ENCODE measurements at regions not wholly inside any gene's neighbourhood (a gene's known extent, or its start where the extent isn't known, plus 50 kb on each side); places are given as distances from the start of the nearest gene placed in this dataset.

GRCh38 chr15:61541516-61541915, 312.4 kb upstream of the RORA start:
- FAIRE-seq (no peak), DNase-seq (ENCODE audit: low spot score) (no peak)

GRCh38 chr15:61537337-61537736, 308.2 kb upstream of the RORA start:
- DNase-seq (ENCODE audit: low spot score), result no peak
- FAIRE-seq, result no peak

DNA sequence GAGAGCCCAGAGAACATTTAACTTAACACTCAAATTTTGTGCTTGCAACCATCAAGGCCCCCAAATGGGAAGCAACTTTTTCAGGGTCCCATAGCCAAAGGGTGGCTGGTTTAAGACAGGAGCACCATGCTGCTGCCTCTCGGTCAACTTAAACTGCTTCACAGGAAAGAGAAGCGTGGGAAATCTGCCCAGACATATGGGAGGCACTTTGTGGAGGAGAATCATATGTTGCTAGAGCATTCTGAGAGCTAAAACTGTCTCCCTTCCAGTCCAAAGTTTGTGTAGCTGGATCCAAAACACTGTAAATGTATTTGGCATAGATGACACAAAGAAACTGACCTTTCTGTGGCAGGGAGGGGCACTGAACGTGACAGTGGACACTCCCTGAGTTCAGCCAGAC, 305.9 kb upstream of the RORA start:
- DNase-seq (ENCODE audit: low spot score), result no peak
- no peak for FAIRE-seq

DNA sequence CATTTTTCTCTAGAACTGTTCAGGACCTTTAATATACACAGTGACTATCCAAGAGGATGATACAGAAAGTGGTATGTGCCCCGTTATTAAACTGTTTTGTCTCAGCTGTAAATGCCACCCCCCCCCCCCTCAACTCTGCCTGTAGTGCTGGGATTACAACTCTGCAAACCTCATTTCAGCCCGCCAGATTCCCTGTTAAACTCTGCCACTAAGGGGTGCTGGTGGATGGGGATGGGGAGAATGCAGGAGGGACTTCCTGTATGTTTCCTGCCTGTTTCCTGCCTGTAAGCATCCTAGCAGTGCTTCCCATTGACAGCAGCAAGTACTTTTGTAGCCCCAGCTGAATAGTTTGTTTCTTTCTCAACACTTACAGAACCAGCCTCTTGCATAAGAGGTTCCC, 301.7 kb upstream of the RORA start:
- no peak for FAIRE-seq
- DNase-seq (ENCODE audit: low spot score), result no peak

- DNase-seq (ENCODE audit: low spot score) (no peak), FAIRE-seq (no peak)
These were observed 299.4 kb upstream of the RORA start for GRCh38 chr15:61528581-61528910.

DNA sequence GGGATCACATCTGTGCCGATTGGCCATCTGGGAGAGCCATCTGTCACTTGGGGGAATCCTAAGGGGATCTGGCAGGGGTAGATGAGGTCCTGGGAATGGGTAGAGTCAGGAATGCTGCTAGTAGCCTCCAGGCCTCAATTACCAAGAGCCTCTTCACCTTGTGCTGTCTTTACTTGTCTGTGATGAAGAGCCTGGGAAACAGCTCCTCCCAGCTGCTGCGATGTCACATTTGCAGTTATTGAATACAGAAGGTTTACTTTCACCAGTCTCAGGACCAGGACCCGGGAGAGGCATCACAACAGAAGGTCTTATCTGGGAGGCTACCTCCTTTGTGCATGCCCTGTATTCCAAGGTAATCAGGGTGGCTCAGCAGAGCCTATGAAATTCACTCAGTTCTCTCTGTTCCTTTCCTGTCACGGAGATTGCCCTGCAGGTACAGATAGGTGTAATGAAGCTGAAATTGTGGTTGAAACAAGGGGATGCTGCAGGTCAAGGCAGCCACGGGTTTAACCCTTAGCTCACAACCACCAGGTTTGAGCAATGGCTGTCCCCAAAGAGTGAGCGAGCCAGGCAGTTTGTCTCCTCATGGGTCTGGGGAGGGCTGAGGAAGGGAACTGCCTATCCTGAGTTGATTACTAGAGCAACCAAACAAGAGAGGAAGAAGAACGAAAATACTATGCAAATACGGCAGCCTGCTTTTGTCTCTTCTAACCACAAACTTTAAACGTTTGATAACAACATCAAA, 298.9 kb upstream of the RORA start:
- FAIRE-seq (no peak), DNase-seq (ENCODE audit: low spot score) (no peak)

DNA sequence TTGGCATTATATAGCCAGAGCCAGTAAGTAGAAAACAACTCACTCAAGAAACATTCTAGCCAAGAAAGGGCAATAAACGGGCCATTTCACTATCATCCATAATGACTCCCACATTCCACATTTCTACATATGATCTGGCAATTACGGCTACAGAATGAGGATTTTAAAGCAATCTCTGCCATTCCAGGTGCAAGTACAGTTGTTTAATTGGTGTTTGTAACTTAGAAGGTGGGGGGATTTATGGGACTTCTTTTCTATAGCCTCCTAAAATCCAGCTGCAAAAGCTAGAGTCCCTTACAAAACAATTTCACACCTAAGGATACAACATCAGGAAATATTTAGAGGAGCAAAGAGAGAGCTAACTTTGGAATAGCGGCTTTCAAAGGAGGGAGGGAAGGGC, 295.4 kb upstream of the RORA start:
- FAIRE-seq, result no peak

DNA sequence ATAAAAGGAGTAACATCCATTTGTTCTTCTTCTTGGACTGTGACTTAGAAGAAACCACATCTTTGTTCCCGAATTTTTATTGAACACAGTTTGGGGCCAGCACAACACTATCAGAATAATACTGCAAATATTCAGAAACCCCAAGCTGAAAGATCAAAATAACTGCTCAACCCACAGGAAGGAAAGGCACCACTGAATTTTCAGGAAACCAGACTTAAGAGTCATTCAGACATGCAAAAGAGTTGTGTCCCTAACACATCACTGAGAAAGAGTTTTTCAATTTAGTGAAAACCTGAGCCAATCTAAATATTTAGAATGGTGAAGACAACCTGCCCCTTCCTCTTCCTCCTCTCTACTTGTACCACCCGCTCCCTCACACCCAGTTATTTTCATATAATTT, 295.0 kb upstream of the RORA start:
- DNase-seq (ENCODE audit: low spot score) (no peak), FAIRE-seq (no peak)

More for the DNA sequence above, 295.4 kb upstream of the RORA start:
- DNase-seq (ENCODE audit: low spot score), result no peak

DNA sequence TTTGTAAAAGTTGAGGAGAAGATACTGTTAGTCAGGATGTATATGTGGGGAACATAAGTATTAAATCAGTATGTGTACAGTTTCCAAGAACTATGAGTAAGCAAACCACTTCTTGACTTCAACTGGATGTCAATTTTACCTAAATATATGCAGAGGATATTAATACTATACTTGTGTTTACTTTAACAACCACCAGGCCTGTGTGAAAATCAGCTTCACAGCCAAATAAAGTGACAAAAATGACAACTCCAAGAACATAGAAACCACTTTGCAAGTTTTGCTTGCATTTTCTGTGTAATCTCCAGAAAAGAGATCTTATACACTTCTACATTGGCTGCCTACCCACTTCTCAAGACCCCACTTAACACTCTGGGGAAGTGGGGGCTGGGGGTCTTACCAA, 293.3 kb upstream of the RORA start:
- no peak for DNase-seq (ENCODE audit: low spot score)
- no peak for FAIRE-seq

DNA sequence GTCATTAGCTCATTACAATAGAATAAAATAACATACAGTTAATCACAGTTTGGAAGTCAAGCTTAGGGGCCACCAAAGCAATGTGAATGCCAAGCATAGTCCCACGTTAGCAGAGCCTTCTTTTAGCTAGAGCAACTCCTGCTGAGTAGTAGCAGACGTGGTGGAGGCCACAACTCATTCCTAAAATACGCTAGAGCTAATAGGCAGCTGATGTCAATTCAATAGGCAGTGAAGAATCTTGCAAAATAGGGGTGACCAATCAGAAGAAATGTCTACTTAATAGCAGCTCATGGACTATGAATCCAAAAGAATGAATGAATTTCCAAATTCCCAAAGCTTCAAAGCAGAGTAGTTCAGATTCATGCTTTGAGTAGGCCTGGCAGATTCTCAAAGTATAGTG, 292.9 kb upstream of the RORA start:
- FAIRE-seq (no peak), DNase-seq (ENCODE audit: low spot score) (no peak)

DNA sequence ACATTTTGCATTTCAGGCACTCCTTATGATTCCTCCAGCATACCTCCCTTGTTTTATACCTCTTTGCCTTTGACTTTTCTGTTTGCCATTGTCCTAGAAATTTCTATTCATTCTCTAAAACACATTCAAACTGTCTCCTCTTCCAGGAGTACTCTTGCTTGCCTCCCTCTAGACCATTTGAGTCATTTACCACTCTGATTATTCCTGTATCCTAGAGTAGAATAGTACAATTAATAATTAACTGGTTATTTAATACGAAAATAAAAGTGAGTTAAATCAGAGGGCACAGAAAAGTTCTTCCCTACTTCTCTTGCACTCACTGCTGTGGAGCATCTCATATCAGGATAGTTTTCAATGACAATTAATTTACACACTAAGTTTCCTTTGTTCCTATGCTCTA, 290.2 kb upstream of the RORA start:
- DNase-seq (ENCODE audit: low spot score), result no peak
- no peak for FAIRE-seq

GRCh38 chr15:61518191-61518950, 289.3 kb upstream of the RORA start:
- DNase-seq (ENCODE audit: low spot score) (peak; percentile 41), FAIRE-seq (no peak)

GRCh38 chr15:61517776-61518175, 288.7 kb upstream of the RORA start:
- DNase-seq (ENCODE audit: low spot score) (peak; percentile 33), FAIRE-seq (no peak)

DNA sequence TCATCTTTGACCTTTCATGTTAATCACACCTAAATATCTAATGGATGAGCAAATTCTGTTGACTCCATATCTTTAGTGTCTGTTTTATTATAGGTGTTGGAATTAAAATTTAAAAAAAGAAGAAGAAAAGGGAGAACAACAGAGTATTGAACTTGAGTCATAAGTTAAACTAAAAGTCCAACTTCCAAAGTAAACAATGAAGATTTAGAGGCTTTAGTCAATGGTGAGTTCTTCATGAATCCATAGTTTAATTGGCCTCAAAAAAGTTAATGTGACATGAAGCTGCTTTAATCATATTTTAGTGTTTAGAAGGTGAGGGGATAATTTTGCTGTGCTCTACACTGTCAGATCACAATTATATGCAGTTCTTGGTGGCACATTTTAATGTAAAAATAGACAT, 288.2 kb upstream of the RORA start:
- FAIRE-seq, result no peak
- no peak for DNase-seq (ENCODE audit: low spot score)

DNA sequence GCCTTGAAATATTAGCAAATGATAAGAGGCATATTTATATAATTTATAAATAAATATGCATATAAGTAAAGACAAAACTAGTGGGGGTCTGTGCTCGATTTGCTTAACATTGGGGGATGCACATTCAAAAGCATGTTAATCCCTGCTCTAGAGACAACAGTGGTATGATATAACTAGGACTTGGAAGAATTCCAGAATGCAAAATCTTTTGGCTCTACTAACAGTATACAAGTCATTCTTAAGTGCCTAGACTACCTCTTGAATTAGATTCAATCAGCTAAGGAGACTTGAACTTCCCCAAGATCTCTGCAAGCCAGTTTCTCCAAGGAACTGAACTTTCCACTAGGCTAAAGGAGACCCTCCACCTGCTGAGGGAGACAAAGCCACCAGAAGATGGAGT, 282.7 kb upstream of the RORA start:
- no peak for FAIRE-seq
- no peak for DNase-seq (ENCODE audit: low spot score)

- FAIRE-seq (no peak), DNase-seq (ENCODE audit: low spot score) (no peak)
These were observed 282.0 kb upstream of the RORA start for GRCh38 chr15:61511089-61511488.

GRCh38 chr15:61509327-61509840, 280.3 kb upstream of the RORA start:
- DNase-seq (ENCODE audit: low spot score), result no peak
- FAIRE-seq, result peak; percentile 27

- FAIRE-seq (no peak), DNase-seq (ENCODE audit: low spot score) (no peak)
These were observed 274.4 kb upstream of the RORA start for GRCh38 chr15:61503383-61503969.

DNA sequence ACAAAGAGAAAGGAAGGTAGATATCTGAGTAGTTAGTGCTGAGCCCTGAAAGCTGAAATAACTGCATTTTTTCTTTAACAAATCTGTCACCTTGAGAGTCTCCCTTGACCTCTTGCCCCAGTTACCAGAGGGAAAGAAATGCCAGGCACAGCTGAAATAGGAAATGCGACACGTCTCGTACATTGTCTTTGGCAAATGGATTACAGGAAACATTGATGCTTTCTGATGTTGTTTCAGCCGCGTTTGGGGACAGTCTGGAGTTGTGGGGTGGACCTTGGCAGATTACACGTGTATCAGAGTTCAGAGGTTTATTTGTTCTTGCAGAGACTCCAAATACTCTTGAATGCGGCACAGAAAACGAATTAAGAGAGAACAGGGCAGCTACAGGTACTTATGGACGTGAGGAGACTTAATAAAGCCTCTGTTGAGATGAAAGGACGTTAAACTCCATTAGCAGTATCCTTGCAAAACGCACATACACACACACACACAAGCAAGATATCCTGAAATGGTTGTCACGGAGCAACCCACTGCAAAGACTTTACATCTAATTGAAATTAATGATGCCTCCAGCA, 272.8 kb upstream of the RORA start:
- no peak for DNase-seq (ENCODE audit: low spot score)
- FAIRE-seq, result no peak

DNA sequence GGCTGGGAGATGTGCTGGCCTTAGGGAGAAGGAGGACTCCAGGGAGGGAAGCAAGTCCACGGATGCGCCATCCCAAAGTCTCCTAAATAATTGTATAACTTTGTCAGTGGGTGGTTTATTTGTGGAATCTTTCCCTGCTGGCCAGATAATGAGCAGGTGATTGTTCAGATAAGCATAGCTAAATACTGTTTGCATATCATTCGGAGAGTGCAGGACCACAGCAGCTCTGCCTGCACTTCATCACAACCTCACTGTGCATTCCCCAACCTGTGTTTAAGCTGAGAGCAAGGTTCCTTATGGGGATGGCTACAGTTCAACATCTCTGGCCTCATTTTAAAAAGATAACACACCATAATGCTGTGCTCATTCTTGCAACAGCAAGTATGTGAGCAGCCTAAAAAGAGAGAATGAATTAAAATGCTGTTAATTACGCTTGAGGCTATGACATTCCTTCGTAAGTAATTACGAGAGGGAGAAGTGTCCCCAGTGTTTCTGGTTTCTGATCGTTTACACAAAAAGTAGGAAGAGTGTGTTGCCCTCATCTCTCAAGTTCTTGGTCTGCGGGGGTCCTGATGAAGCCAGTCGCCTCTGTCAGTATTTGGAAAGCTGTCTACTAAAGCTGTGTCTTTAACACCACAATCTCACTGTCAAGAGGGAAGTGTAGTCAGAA, 272.0 kb upstream of the RORA start:
- FAIRE-seq, result peak; percentile 58
- DNase-seq (ENCODE audit: low spot score), result no peak

DNA sequence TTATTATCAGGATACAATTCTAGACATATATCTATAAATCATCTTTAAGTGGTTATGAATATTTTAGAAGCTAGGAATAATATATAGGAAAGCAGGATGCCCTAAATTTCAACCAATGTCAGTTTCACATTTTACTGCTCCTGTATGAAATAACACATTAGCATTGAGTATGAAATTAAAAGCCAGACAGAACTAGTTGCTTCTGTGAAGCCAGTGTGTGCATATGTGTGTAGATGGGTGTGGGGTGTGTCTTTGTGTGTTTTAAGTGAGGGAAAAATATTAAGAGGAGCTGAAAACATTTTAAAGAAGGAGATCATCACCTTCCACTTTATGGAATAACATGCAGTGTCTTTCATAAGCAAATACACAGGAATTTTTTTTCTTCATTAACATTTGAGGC, 271.4 kb upstream of the RORA start:
- DNase-seq (ENCODE audit: low spot score) (no peak), FAIRE-seq (no peak)

DNA sequence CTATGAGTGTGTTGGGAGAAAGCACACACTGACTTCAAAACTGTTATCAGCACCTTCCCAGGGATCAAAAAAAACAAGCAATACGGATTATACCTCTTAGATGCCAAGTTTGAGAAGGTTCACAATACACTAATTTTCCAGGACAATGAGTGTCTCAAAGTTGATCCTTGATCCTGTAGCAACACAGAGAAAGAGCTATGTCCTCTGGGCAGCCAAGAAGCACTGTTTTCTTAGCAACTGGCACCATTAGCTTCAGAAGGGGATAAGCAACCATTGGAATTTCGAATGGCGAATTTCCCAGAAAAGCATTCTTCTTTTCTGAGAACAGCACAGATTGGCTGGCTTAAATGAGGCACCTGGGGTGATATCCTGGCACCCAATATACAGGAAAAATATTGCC, 270.3 kb upstream of the RORA start:
- DNase-seq (ENCODE audit: low spot score), result no peak
- FAIRE-seq, result no peak
